GM12874 (cell line): ENCODE measurements at regions not wholly inside any gene's neighbourhood (a gene's known extent, or its start where the extent isn't known, plus 50 kb on each side); places are given as distances from the start of the nearest gene placed in this dataset.

ENCODE experiments used
- CTCF ChIP-seq: IDR thresholded peaks from 2 replicates; pipeline ENCODE4 v1.5.1; 2011; ENCODE audit warnings: low read depth, mild to moderate bottlenecking, control low read depth, low read length, moderate library complexity; ENCODE audit not compliant: insufficient read depth

GRCh38 chr7:35331730-35332678 lies 78.1 kb upstream of the TBX20 start:
- TF ChIP-seq CTCF: no peak

DNA sequence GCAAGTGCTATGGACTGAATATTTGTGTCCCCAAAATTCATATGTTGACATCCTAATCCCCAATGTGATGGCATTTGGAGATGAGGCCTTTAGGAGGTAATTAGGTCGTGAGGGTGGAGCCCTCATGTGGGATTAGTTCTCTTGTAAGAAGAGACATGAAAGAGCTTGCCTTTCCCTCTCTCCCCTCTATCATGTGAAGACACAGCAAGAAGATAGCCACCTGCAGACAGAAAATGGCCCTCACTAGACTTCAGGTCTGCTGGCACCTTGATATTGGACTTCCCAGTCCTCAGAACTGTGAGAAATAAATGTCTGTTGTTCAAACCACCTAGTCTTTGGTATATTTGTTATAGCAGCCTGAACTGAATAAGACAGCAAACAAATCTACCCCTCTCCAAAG lies 75.1 kb upstream of the TBX20 start:
- no peak for TF ChIP-seq CTCF

DNA sequence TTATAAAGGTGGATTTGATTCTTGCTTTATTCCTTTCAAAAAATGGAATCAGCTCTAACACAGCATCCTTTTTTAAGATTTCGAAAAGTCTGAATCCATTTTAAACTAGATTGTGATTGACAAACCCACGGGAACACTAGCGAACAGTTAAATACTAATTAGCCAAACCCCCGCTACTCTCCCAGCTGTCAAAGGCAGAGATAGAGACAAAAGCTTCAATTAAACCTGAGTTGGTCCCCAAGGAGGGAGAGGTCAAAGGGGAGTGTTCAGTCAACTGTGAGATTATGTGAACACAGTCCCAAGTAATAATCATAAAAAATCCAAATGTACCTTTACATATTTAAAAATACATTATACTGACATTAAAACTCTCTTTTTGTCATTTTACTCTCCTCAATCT lies 65.7 kb upstream of the TBX20 start:
- TF ChIP-seq CTCF: no peak

DNA sequence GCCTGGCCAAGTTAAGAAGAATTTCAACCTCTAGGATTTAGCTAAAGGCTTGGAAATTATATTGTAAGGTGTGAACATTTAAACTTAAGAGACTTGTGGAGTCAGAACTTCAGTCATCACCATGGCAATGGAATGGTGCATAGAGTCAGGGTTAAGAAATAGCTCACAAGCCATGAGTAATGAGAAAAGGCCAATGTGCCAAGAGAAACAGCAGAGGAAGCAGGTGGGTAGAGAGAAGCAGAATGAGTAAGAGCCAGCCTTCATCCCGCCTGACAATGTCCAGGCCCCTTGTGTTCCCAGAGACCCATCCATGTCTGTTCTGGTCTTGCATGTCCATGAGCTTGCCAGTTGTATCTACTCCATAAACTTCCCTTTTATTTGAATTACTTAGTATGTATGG lies 62.6 kb upstream of the TBX20 start:
- TF ChIP-seq CTCF: no peak

- TF ChIP-seq CTCF: no peak
These were observed 61.6 kb upstream of the TBX20 start for GRCh38 chr7:35315517-35315916.

- TF ChIP-seq CTCF: no peak
These were observed 60.5 kb upstream of the TBX20 start for GRCh38 chr7:35314354-35314753.

GRCh38 chr7:35313575-35313974 lies 59.7 kb upstream of the TBX20 start:
- TF ChIP-seq CTCF: no peak
